H9 (cell line): ENCODE measurements at regions not wholly inside any gene's neighbourhood (a gene's known extent, or its start where the extent isn't known, plus 50 kb on each side); places are given as distances from the start of the nearest gene placed in this dataset.
A peak's percentile ranks its signal among the peaks of the same experiment; 100 is the strongest.

Source experiments
- DNase-seq: peaks from one replicate; pipeline ENCODE4 v3.0.0-alpha.2; 2017
- H2AFZ ChIP-seq: one replicate; pipeline ENCODE4 v1.6.1; 2013; ENCODE audit warnings: mild to moderate bottlenecking, low read length, control low read depth, moderate library complexity
- H2AK5ac ChIP-seq: 2 replicates; pipeline ENCODE4 v1.6.1; 2013; ENCODE audit warnings: low read length, control low read depth, mixed read lengths; ENCODE audit not compliant: insufficient read length
- H2BK120ac ChIP-seq: one replicate; pipeline ENCODE4 v1.6.1; 2013; ENCODE audit warnings: low read depth, mild to moderate bottlenecking, low read length, control low read depth, inconsistent platforms; ENCODE audit not compliant: poor library complexity, severe bottlenecking
- H2BK12ac ChIP-seq: 2 replicates; pipeline ENCODE4 v1.6.1; 2013; ENCODE audit warnings: low read length, control low read depth, mixed read lengths, low read depth; ENCODE audit not compliant: insufficient read length
- H2BK15ac ChIP-seq: 2 replicates; pipeline ENCODE4 v1.6.1; 2013; ENCODE audit warnings: low read depth, low read length, control low read depth
- H2BK20ac ChIP-seq: one replicate; pipeline ENCODE4 v1.6.1; 2013; ENCODE audit warnings: low read depth, mild to moderate bottlenecking, low read length, control low read depth, inconsistent platforms; ENCODE audit not compliant: poor library complexity, severe bottlenecking
- H2BK5ac ChIP-seq: 2 replicates; pipeline ENCODE4 v1.6.1; 2013; ENCODE audit warnings: low read length, control low read depth, mixed read lengths; ENCODE audit not compliant: insufficient read length
- H3K14ac ChIP-seq: 2 replicates; pipeline ENCODE4 v1.6.1; 2013; ENCODE audit warnings: low read length, control low read depth; ENCODE audit not compliant: insufficient read depth
- H3K18ac ChIP-seq: 2 replicates; pipeline ENCODE4 v1.6.1; 2013; ENCODE audit warnings: low read depth, mild to moderate bottlenecking, mixed read lengths, low read length, control low read depth; ENCODE audit not compliant: insufficient read length
- H3K23ac ChIP-seq: 2 replicates; pipeline ENCODE4 v1.6.1; 2013; ENCODE audit warnings: low read length, control low read depth, mixed read lengths, low read depth; ENCODE audit not compliant: insufficient read length
- H3K23me2 ChIP-seq: 2 replicates; pipeline ENCODE4 v1.6.1; 2013; ENCODE audit warnings: low read depth, mild to moderate bottlenecking, mixed read lengths, low read length, control low read depth; ENCODE audit not compliant: insufficient read length, poor library complexity, severe bottlenecking
- H3K27ac ChIP-seq: 2 replicates; pipeline ENCODE4 v1.5.1; 2013; ENCODE audit warnings: low read length, control low read depth, mixed read lengths, low read depth; ENCODE audit not compliant: insufficient read length
- H3K27me3 ChIP-seq: 2 replicates; pipeline ENCODE4 v1.6.1; 2013; ENCODE audit warnings: low read length, control low read depth, inconsistent platforms; ENCODE audit not compliant: insufficient read depth
- H3K4ac ChIP-seq: 2 replicates; pipeline ENCODE4 v1.6.1; 2013; ENCODE audit warnings: low read depth, mild to moderate bottlenecking, control low read depth, inconsistent platforms, low read length, moderate library complexity
- H3K4me1 ChIP-seq: 2 replicates; pipeline ENCODE4 v1.6.1; 2013; ENCODE audit warnings: low read length, control low read depth, inconsistent platforms; ENCODE audit not compliant: insufficient read depth
- H3K4me2 ChIP-seq: 2 replicates; pipeline ENCODE4 v1.6.1; 2013; ENCODE audit warnings: low read length, control low read depth, mixed read lengths; ENCODE audit not compliant: insufficient read length, insufficient read depth
- H3K56ac ChIP-seq: 2 replicates; pipeline ENCODE4 v1.6.1; 2013; ENCODE audit warnings: low read depth, mild to moderate bottlenecking, mixed read lengths, low read length, control low read depth; ENCODE audit not compliant: insufficient read length
- H3K79me1 ChIP-seq: 2 replicates; pipeline ENCODE4 v1.6.1; 2013; ENCODE audit warnings: low read depth, mild to moderate bottlenecking, moderate library complexity, low read length, control low read depth, inconsistent platforms; ENCODE audit not compliant: insufficient read depth, poor library complexity, severe bottlenecking
- H3K79me2 ChIP-seq: 2 replicates; pipeline ENCODE4 v1.6.1; 2013; ENCODE audit warnings: low read length, control low read depth, inconsistent platforms; ENCODE audit not compliant: insufficient read depth
- H3K9ac ChIP-seq: 2 replicates; pipeline ENCODE4 v1.6.1; 2013; ENCODE audit warnings: low read length, control low read depth, mixed read lengths; ENCODE audit not compliant: insufficient read length; ENCODE audit errors: extremely low read depth
- H3K9me3 ChIP-seq: one replicate; pipeline ENCODE4 v1.6.1; 2013; ENCODE audit warnings: low read depth, low read length, inconsistent platforms; ENCODE audit not compliant: control insufficient read depth
- H3T11ph ChIP-seq: one replicate; pipeline ENCODE4 v1.6.1; 2013; ENCODE audit warnings: mild to moderate bottlenecking, low read length, control low read depth, inconsistent platforms
- H4K20me1 ChIP-seq: one replicate; pipeline ENCODE4 v1.6.1; 2013; ENCODE audit not compliant: control insufficient read depth, insufficient read length, insufficient read depth
- H4K5ac ChIP-seq: 2 replicates; pipeline ENCODE4 v1.6.1; 2013; ENCODE audit warnings: low read depth, mild to moderate bottlenecking, mixed read lengths, low read length, control low read depth; ENCODE audit not compliant: insufficient read length
- H4K8ac ChIP-seq: replicated peaks from 2 replicates; pipeline ENCODE4 v1.6.1; 2013; ENCODE audit warnings: low read length, control low read depth, mixed read lengths, low read depth; ENCODE audit not compliant: insufficient read length
- H4K91ac ChIP-seq: 2 replicates; pipeline ENCODE4 v1.6.1; 2013; ENCODE audit warnings: low read depth, mild to moderate bottlenecking, moderate library complexity, mixed read lengths, low read length, control low read depth; ENCODE audit not compliant: insufficient read length
- H3K27ac Mint-ChIP-seq, 3 experiments: 2 replicates in 2 of 3; 3 replicates in 1 of 3; pipeline ENCODE4 v1.8.0; 2020 to 2021; ENCODE audit warnings: mixed read lengths in 3 of 3, mild to moderate bottlenecking in 1 of 3, moderate library complexity in 1 of 3
- H3K27me3 Mint-ChIP-seq: 2 replicates; pipeline ENCODE4 v1.8.0; 2021; ENCODE audit warnings: low read depth, mild to moderate bottlenecking, moderate library complexity, mixed read lengths
- H3K36me3 Mint-ChIP-seq, 3 experiments: 2 replicates in 2 of 3; 3 replicates in 1 of 3; pipeline ENCODE4 v1.8.0; 2020 to 2021; ENCODE audit warnings: low read depth in 3 of 3, mixed read lengths in 3 of 3; ENCODE audit not compliant: insufficient read depth in 1 of 3
- H3K4me1 Mint-ChIP-seq, 2 experiments: 2 replicates each; pipeline ENCODE4 v1.8.0; 2020; ENCODE audit warnings: mixed read lengths in 2 of 2
- H3K4me3 Mint-ChIP-seq, 2 experiments: 2 replicates in 1 of 2; 3 replicates in 1 of 2; pipeline ENCODE4 v1.8.0; 2020 to 2021; ENCODE audit warnings: mild to moderate bottlenecking in 2 of 2, mixed read lengths in 2 of 2, moderate library complexity in 1 of 2
- H3K9me3 Mint-ChIP-seq, 2 experiments: 2 replicates in 1 of 2; 3 replicates in 1 of 2; pipeline ENCODE4 v1.8.0; 2020; ENCODE audit warnings: mild to moderate bottlenecking in 2 of 2, mixed read lengths in 2 of 2, moderate library complexity in 1 of 2
- WGBS: extraction: QIAGEN DNeasy Blood & Tissue Kit; methylation state at CpG from one replicate; pipeline ENCODE4 v1.1.7; 2013; ENCODE audit warnings: missing lambda C conversion rate, low lambda C conversion rate, mixed read lengths; ENCODE audit not compliant: insufficient read length; ENCODE audit errors: extremely low coverage; 5-methylcytosine and 5-hydroxymethylcytosine counted together
- TF ChIP-seq, protein P1 (sequence below): fragments of 200-600 bp; sonication (generic); conservative IDR thresholded peaks from 3 replicates; pipeline ENCODE4 v1.8.0; 2021; ENCODE audit warnings: antibody characterized with exemption, mild to moderate bottlenecking

DNA sequence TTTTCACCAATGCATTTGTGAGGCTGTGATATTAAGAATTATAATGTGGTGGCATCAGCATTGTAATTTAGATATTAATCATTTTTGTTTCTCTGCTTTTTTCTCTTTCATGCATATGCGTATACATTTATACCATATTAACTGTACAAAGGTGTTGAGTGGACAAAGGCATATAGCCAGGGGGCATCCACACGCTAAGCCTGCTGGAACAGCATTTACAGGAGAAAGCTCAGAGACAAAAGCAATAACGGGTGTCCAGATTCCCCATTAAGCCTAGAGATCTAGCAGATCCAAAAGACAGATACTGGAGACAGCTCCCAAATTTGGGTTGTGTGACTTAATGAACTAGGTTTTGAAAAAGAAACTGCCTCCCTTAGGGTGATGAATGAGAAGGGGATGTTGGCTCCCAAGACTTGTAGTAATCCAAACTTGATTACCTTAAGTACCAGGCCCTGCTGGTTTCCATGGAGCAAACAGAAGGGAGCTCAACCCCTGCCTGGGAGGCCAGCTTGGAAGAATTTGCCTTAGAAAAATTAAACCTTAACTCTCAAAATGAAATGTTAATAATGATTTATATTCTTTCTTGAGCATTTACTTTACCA, 181.9 kb downstream of the SLC6A15 start:
- Histone ChIP-seq H2AK5ac (no peak overlapping the region), H4K5ac (no peak overlapping the region), H3K9me3 (no peaks in the 10 kb centered on the region), H2AFZ (no peak overlapping the region), H2BK120ac (no peak overlapping the region), H3K4ac (no peak overlapping the region), H3K27ac (no peak overlapping the region), H4K91ac (no peak overlapping the region), H3T11ph (no peak overlapping the region), H3K4me1 (peaks cover 8% of the 10 kb centered on the region; the same call in 1 of the 2 replicates), H4K20me1 (no peaks in the 10 kb centered on the region), H3K56ac (no peak overlapping the region), H2BK15ac (no peak overlapping the region), H3K14ac (no peak overlapping the region), H3K23me2 (no peaks in the 10 kb centered on the region), H4K8ac (no peak overlapping the region), H3K23ac (no peak overlapping the region), H3K18ac (no peak overlapping the region), H2BK5ac (no peak overlapping the region), H3K79me2 (no peaks in the 10 kb centered on the region), H2BK20ac (no peak overlapping the region), H3K4me2 (no peak overlapping the region), H3K9ac (no peak overlapping the region), H3K79me1 (no peaks in the 10 kb centered on the region), H2BK12ac (no peak overlapping the region), H3K27me3 (no peaks in the 10 kb centered on the region)
- WGBS = no CpG with 5 or more reads among the region's 3 CpGs
- Mint-ChIP-seq H3K36me3 (peaks cover 0 to 1% (median 0%) of the 10 kb centered on the region in 3 experiments; a peak in 2 of 7 replicates), H3K27me3 (no peaks in the 10 kb centered on the region), H3K4me1 (peaks cover 25 to 42% of the 10 kb centered on the region in 2 experiments), H3K9me3 (no peaks in the 10 kb centered on the region), H3K27ac (no peak overlapping the region), H3K4me3 (peak overlapping the region in 1 of 2 experiments; percentile 42; a peak in 1 of 5 replicates)
- DNase-seq = peak; percentile 35
- TF ChIP-seq, protein P1, sequence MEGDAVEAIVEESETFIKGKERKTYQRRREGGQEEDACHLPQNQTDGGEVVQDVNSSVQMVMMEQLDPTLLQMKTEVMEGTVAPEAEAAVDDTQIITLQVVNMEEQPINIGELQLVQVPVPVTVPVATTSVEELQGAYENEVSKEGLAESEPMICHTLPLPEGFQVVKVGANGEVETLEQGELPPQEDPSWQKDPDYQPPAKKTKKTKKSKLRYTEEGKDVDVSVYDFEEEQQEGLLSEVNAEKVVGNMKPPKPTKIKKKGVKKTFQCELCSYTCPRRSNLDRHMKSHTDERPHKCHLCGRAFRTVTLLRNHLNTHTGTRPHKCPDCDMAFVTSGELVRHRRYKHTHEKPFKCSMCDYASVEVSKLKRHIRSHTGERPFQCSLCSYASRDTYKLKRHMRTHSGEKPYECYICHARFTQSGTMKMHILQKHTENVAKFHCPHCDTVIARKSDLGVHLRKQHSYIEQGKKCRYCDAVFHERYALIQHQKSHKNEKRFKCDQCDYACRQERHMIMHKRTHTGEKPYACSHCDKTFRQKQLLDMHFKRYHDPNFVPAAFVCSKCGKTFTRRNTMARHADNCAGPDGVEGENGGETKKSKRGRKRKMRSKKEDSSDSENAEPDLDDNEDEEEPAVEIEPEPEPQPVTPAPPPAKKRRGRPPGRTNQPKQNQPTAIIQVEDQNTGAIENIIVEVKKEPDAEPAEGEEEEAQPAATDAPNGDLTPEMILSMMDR = no peak
